ENCODE measurements at regions not wholly inside any gene's neighbourhood (a gene's known extent, or its start where the extent isn't known, plus 50 kb on each side); places are given as distances from the start of the nearest gene placed in this dataset.
"Not testable (repeated sequence)": the region's sequence is repeated elsewhere in the genome, so short reads cannot be mapped to it uniquely, and the experiment has no call there.

DNA sequence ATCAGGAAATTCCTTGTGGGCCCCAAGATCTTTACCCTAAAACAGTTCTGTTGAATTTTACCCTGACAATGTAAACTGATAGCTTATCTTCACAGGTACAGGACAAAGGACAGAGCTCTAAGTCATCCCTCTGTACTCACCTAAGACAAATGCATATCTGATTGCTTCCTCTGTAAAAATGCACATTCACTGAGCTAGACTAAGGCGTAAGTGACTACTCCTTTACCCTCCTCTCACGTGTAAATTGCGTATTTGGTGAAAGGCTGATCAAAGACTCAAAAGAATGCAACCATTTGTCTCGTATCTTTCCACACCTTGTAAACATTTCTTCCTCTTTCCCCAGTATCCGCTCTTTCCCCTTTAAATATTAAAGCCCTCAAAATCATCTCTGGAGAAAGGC lies 80.6 kb upstream of the LRCH1 start:
- no peaks in the 10 kb centered on the region for H3K4me1 ChIP-seq
- intact Hi-C loops (cut with DNase I; ENCODE audit: low total_unique reads), result no loop called here
- no peaks in the 10 kb centered on the region for H3K9me3 ChIP-seq
- H3K27ac ChIP-seq, result no peak overlapping the region
- TF ChIP-seq POLR2A (IDR thresholded peaks at IDR 0.05) (no peak), CTCF (IDR thresholded peaks at IDR 0.05 in 4 of 5, conservative IDR thresholded peaks at IDR 0.05 in 1 of 5) (no peak)
- in situ Hi-C loops (cut with MboI; ENCODE audit: low sequenced_read_pairs in 4 of 4), result no loop called here
- ATAC-seq (no peak), DNase-seq (no peak)
- H3K27me3 ChIP-seq, result no peaks in the 10 kb centered on the region
- no peaks in the 10 kb centered on the region for H3K36me3 ChIP-seq
- no peak overlapping the region for H3K4me3 ChIP-seq

- H3K36me3 ChIP-seq; DNase-seq; intact Hi-C loops (cut with DNase I; ENCODE audit: low total_unique reads); H3K27me3 ChIP-seq; ATAC-seq; H3K4me3 ChIP-seq; H3K27ac ChIP-seq; in situ Hi-C loops (cut with MboI; ENCODE audit: low sequenced_read_pairs in 4 of 4); H3K9me3 ChIP-seq; H3K4me1 ChIP-seq: not testable (repeated sequence)
Measured at GRCh38 chr13:46469699-46470098, 82.6 kb upstream of the RUBCNL start.

DNA sequence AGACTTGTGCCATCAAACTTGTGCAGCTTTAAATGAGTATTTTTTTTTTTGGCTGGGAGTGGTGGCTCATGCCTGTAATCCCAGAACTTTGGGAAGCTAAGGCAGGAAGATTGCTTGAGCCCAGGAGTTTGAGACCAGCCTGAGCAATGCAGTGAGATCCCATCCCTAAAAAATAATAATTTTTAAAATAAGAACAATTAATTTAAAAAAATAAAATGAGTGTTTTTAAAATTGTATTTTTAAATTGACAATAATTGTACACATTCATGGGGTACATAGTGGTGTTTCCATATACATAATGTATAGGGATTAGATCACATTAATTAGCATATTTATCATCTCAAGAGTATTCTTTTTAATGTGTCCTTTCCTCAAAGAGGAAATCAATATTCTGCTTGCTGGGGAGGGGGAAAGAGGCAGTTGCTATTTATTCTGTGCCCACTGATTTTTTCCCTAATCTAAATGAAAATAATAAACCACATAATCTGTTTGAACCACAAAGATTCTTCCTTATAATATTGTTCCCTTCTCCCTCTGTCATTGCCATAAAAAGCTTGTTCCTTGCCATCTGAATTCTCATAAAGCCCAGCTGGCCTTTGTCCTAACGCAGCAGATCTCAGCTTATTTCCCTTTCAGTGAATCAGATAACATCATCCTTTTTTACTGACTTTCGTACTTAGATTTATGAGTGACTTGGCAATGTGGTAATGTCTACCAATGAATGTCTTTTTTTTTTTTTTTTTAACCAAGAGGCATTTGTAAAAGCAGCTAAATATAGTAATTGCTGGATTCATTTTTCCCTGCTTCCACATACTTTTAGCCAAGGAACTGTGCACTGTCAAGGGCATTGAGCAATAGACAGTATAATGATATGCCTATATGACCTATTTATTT lies 81.8 kb upstream of the RUBCNL start:
- H3K27me3 ChIP-seq, result no peaks in the 10 kb centered on the region
- ATAC-seq, result no peak
- intact Hi-C loops (cut with DNase I; ENCODE audit: low total_unique reads) (no loop called here), in situ Hi-C loops (cut with MboI; ENCODE audit: low sequenced_read_pairs in 4 of 4) (no loop called here)
- no peak for DNase-seq
- no peak overlapping the region for H3K4me3 ChIP-seq
- H3K36me3 ChIP-seq, result no peaks in the 10 kb centered on the region
- TF ChIP-seq CTCF (IDR thresholded peaks at IDR 0.05 in 4 of 5, conservative IDR thresholded peaks at IDR 0.05 in 1 of 5) (no peak), POLR2A (IDR thresholded peaks at IDR 0.05) (no peak)
- no peak overlapping the region for H3K27ac ChIP-seq
- no peaks in the 10 kb centered on the region for H3K9me3 ChIP-seq
- no peaks in the 10 kb centered on the region for H3K4me1 ChIP-seq

DNA sequence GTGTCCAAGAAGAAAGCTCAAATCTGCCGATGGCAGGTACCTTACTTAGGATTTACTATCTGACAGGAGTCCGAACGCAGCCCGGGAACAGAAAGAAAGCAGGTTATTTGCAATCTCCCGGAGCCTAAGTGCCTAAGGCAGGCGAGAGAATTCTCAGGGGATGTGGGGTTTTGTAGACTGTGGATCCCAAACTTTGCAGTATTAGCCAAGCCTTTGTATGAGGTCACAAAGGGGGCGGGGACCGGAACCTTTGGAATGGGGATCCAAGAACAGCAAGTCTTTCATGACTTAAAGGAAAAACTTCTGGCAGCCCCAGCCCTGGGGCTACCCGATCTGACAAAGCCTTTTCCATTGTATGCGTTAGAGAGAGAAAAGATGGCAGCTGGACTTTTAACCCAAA lies 80.6 kb upstream of the RUBCNL start:
- H3K36me3 ChIP-seq; H3K27ac ChIP-seq; ATAC-seq; intact Hi-C loops (cut with DNase I; ENCODE audit: low total_unique reads); H3K4me1 ChIP-seq; H3K9me3 ChIP-seq; H3K4me3 ChIP-seq; H3K27me3 ChIP-seq; in situ Hi-C loops (cut with MboI; ENCODE audit: low sequenced_read_pairs in 4 of 4); DNase-seq: not testable (repeated sequence)

- H3K27me3 ChIP-seq; ATAC-seq; H3K9me3 ChIP-seq; H3K4me3 ChIP-seq; in situ Hi-C loops (cut with MboI; ENCODE audit: low sequenced_read_pairs in 4 of 4); H3K36me3 ChIP-seq; H3K4me1 ChIP-seq; intact Hi-C loops (cut with DNase I; ENCODE audit: low total_unique reads); DNase-seq; H3K27ac ChIP-seq: not testable (repeated sequence)
Measured at GRCh38 chr13:46466074-46466473, 79.0 kb upstream of the RUBCNL start.

DNA sequence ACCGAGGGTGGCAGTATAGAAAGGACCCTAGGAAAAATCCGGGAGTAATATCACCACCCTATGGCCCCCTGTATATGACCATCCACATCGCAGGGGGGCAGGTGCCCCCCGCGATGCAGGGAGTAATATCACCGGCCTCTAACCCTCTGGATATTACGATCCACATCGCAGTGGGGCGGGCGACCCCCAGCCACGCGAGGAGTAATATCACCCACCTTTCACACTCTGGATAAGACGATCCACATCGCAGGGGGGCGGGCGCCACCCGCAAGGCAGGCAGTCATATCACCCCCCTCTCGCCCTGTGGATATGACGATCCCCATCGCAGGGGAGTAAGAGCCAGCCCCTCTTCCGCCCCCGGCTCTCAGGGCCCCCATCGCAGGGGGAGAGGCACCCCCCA lies 76.7 kb upstream of the RUBCNL start:
- in situ Hi-C loops (cut with MboI; ENCODE audit: low sequenced_read_pairs in 4 of 4), result no loop called here
- ATAC-seq (no peak), DNase-seq (no peak)
- Histone ChIP-seq H3K4me3 (no peak overlapping the region), H3K27me3 (no peaks in the 10 kb centered on the region), H3K4me1 (no peaks in the 10 kb centered on the region), H3K27ac (no peak overlapping the region), H3K9me3 (no peaks in the 10 kb centered on the region), H3K36me3 (no peaks in the 10 kb centered on the region)
- intact Hi-C loops (cut with DNase I; ENCODE audit: low total_unique reads), result no loop called here
- TF ChIP-seq POLR2A (IDR thresholded peaks at IDR 0.05) (no peak), CTCF (IDR thresholded peaks at IDR 0.05 in 4 of 5, conservative IDR thresholded peaks at IDR 0.05 in 1 of 5) (no peak)

DNA sequence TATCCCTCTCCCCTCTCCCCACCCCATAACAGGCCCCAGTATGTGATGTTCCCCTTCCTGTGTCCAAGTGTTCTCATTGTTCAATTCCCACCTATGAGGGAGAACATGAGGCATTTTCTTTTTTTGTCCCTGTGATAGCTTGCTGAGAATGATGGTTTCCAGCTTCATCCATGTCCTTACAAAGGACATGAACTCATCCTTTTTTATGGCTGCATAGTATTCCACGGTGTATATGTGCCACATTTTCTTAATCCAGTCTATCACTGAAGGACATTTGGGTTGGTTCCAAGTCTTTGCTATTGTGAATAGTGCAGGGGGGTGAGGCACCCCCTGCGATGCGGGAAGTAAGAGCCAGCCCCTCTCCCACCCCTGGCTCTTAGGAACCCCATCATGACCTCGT lies 73.2 kb upstream of the RUBCNL start:
- ATAC-seq; in situ Hi-C loops (cut with MboI; ENCODE audit: low sequenced_read_pairs in 4 of 4); H3K27ac ChIP-seq; H3K9me3 ChIP-seq; DNase-seq; H3K36me3 ChIP-seq; H3K27me3 ChIP-seq; H3K4me3 ChIP-seq; H3K4me1 ChIP-seq; intact Hi-C loops (cut with DNase I; ENCODE audit: low total_unique reads): not testable (repeated sequence)

- H3K27me3 ChIP-seq; H3K4me3 ChIP-seq; intact Hi-C loops (cut with DNase I; ENCODE audit: low total_unique reads); in situ Hi-C loops (cut with MboI; ENCODE audit: low sequenced_read_pairs in 4 of 4); H3K27ac ChIP-seq; H3K36me3 ChIP-seq; H3K9me3 ChIP-seq; H3K4me1 ChIP-seq; ATAC-seq; DNase-seq: not testable (repeated sequence)
Measured at GRCh38 chr13:46457255-46457654, 70.2 kb upstream of the RUBCNL start.

DNA sequence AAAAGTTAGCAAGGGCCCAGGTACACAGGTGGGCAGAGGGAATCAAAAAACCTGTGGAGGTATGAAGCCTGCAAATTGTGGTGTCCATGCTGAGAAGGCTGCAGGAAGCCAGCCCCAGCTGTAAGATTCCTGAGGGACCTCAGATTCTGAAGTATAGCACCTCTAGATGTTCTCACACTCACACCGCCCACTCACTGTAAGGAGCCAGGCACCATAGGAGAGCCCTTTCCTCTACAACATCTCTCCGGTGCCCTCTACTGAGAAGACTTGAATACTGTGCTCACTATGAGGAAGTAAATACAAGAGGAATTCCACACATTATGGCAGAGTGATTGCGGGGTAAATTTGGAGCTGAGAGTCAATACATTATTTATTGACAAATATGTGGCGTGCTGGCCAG lies 68.9 kb upstream of the RUBCNL start:
- in situ Hi-C loops (cut with MboI; ENCODE audit: low sequenced_read_pairs in 4 of 4); H3K27ac ChIP-seq; H3K9me3 ChIP-seq; H3K4me3 ChIP-seq; H3K27me3 ChIP-seq; H3K36me3 ChIP-seq; intact Hi-C loops (cut with DNase I; ENCODE audit: low total_unique reads); DNase-seq; H3K4me1 ChIP-seq; ATAC-seq: not testable (repeated sequence)
